Activated CD4-positive, alpha-beta T cell treated with anti-CD3 and anti-CD28 coated beads, Interleukin-2, Interleukin-4, amounts not matched to agents 100 ng/mL and 50 ng/mL, durations not matched to agents 16 hours and 8 hours (primary cell): ENCODE measurements at regions not wholly inside any gene's neighbourhood (a gene's known extent, or its start where the extent isn't known, plus 50 kb on each side); places are given as distances from the start of the nearest gene placed in this dataset.
"Not testable (repeated sequence)": the region's sequence is repeated elsewhere in the genome, so short reads cannot be mapped to it uniquely, and the experiment has no call there.

ENCODE experiments used
- DNase-seq: peaks from one replicate; pipeline ENCODE4 v3.0.0-alpha.2; 2020; ENCODE audit warnings: low spot score

- no peak for DNase-seq
Measured at GRCh38 chr12:86770871-86771270, 514.7 kb upstream of the MGAT4C start.

GRCh38 chr12:86748894-86749293, 492.7 kb upstream of the MGAT4C start:
- no peak for DNase-seq

GRCh38 chr12:86744547-86745212, 488.5 kb upstream of the MGAT4C start:
- no peak for DNase-seq

GRCh38 chr12:86743875-86744536, 487.8 kb upstream of the MGAT4C start:
- DNase-seq, result no peak

GRCh38 chr12:86741531-86741930, 485.3 kb upstream of the MGAT4C start:
- no peak for DNase-seq

- DNase-seq, result no peak
Measured at GRCh38 chr12:86735851-86736250, 479.7 kb upstream of the MGAT4C start.

- DNase-seq, result no peak
Measured at GRCh38 chr12:86735072-86735471, 478.9 kb upstream of the MGAT4C start.

GRCh38 chr12:86730233-86730632, 474.0 kb upstream of the MGAT4C start:
- no peak for DNase-seq

- DNase-seq, result no peak
Measured at GRCh38 chr12:86729739-86730138, 473.5 kb upstream of the MGAT4C start.

GRCh38 chr12:86727160-86727559, 471.0 kb upstream of the MGAT4C start:
- DNase-seq, result no peak

- DNase-seq, result no peak
Measured at GRCh38 chr12:86724716-86725115, 468.5 kb upstream of the MGAT4C start.

GRCh38 chr12:86723326-86723725, 467.1 kb upstream of the MGAT4C start:
- no peak for DNase-seq

GRCh38 chr12:86721713-86722397, 465.7 kb upstream of the MGAT4C start:
- no peak for DNase-seq

- DNase-seq, result no peak
Measured at GRCh38 chr12:86719381-86719780, 463.2 kb upstream of the MGAT4C start.

GRCh38 chr12:86713121-86713520, 456.9 kb upstream of the MGAT4C start:
- DNase-seq, result no peak

- DNase-seq, result no peak
Measured at GRCh38 chr12:86712425-86712843, 456.2 kb upstream of the MGAT4C start.

- no peak for DNase-seq
Measured at GRCh38 chr12:86711731-86712130, 455.5 kb upstream of the MGAT4C start.

- DNase-seq, result no peak
Measured at GRCh38 chr12:86710109-86710508, 453.9 kb upstream of the MGAT4C start.

GRCh38 chr12:86709017-86709416, 452.8 kb upstream of the MGAT4C start:
- not testable (repeated sequence) for DNase-seq

- no peak for DNase-seq
Measured at GRCh38 chr12:86698641-86698980, 442.4 kb upstream of the MGAT4C start.

- no peak for DNase-seq
Measured at GRCh38 chr12:86697916-86698640, 441.9 kb upstream of the MGAT4C start.

GRCh38 chr12:86683568-86684304, 427.5 kb upstream of the MGAT4C start:
- no peak for DNase-seq
